Neuronal stem cell (in vitro differentiated cells): ENCODE measurements at regions not wholly inside any gene's neighbourhood (a gene's known extent, or its start where the extent isn't known, plus 50 kb on each side); places are given as distances from the start of the nearest gene placed in this dataset.

Experiments
- DNase-seq: peaks from one replicate; pipeline ENCODE4 v3.0.0-alpha.2; 2013; ENCODE audit warnings: low spot score
- H2AFZ ChIP-seq: one replicate; pipeline ENCODE4 v1.6.1; 2013; ENCODE audit warnings: mild to moderate bottlenecking, low read length, inconsistent platforms
- H2AK5ac ChIP-seq: 2 replicates; pipeline ENCODE4 v1.6.1; 2013; ENCODE audit warnings: low read depth, mild to moderate bottlenecking, inconsistent platforms, low read length, moderate library complexity, mixed read lengths
- H2BK120ac ChIP-seq: 2 replicates; pipeline ENCODE4 v1.6.1; 2013; ENCODE audit warnings: low read depth, mild to moderate bottlenecking, inconsistent platforms, low read length, moderate library complexity, mixed read lengths
- H2BK12ac ChIP-seq: one replicate; pipeline ENCODE4 v1.6.1; 2013; ENCODE audit warnings: low read length, inconsistent platforms
- H2BK15ac ChIP-seq: 2 replicates; pipeline ENCODE4 v1.6.1; 2013; ENCODE audit warnings: mild to moderate bottlenecking, low read length, inconsistent platforms, mixed read lengths
- H2BK5ac ChIP-seq: one replicate; pipeline ENCODE4 v1.6.1; 2013; ENCODE audit warnings: inconsistent platforms, mild to moderate bottlenecking, low read length, moderate library complexity
- H3K14ac ChIP-seq: one replicate; pipeline ENCODE4 v1.6.1; 2013; ENCODE audit warnings: low read length, inconsistent platforms
- H3K18ac ChIP-seq: 2 replicates; pipeline ENCODE4 v1.6.1; 2013; ENCODE audit warnings: low read length, inconsistent platforms
- H3K23ac ChIP-seq: 2 replicates; pipeline ENCODE4 v1.6.1; 2013; ENCODE audit warnings: low read depth, mild to moderate bottlenecking, mixed read lengths, low read length, inconsistent platforms; ENCODE audit not compliant: poor library complexity
- H3K27ac ChIP-seq: replicated peaks from 3 replicates; pipeline ENCODE4 v1.5.1; 2013; ENCODE audit warnings: low read length, inconsistent platforms
- H3K27me3 ChIP-seq, 3 experiments: 2 replicates each; pipeline ENCODE4 v1.6.1; 2013; ENCODE audit warnings: low read length in 3 of 3, mild to moderate bottlenecking in 2 of 3, inconsistent platforms in 1 of 3, low read depth in 1 of 3, mixed read lengths in 1 of 3, moderate library complexity in 1 of 3; ENCODE audit not compliant: control insufficient read depth in 3 of 3, insufficient read depth in 3 of 3
- H3K36me3 ChIP-seq, 2 donors: replicated peaks in 1 of 2; 2 replicates each; pipeline ENCODE4 v1.6.1; 2013; ENCODE audit warnings: low read length in 2 of 2; ENCODE audit not compliant: control insufficient read depth in 2 of 2, insufficient read depth in 2 of 2
- H3K4ac ChIP-seq: 2 replicates; pipeline ENCODE4 v1.6.1; 2013; ENCODE audit warnings: inconsistent platforms, mild to moderate bottlenecking, low read length, moderate library complexity
- H3K4me1 ChIP-seq, 2 donors: 1 replicate in 1 of 2; 2 replicates in 1 of 2; pipeline ENCODE4 v1.6.1; 2013; ENCODE audit warnings: low read length in 2 of 2, low read depth in 1 of 2; ENCODE audit not compliant: control insufficient read depth in 2 of 2, insufficient read depth in 1 of 2
- H3K4me2 ChIP-seq: one replicate; pipeline ENCODE4 v1.6.1; 2013; ENCODE audit warnings: mild to moderate bottlenecking, low read length, inconsistent platforms; ENCODE audit not compliant: insufficient read depth, poor library complexity, severe bottlenecking
- H3K4me3 ChIP-seq, 2 donors: 2 replicates each; pipeline ENCODE4 v1.5.1; 2013; ENCODE audit warnings: low read length in 2 of 2, mild to moderate bottlenecking in 2 of 2, inconsistent platforms in 1 of 2, moderate library complexity in 1 of 2
- H3K79me1 ChIP-seq: one replicate; pipeline ENCODE4 v1.6.1; 2013; ENCODE audit warnings: low read depth, mild to moderate bottlenecking, inconsistent platforms, low read length, moderate library complexity
- H3K9ac ChIP-seq: one replicate; pipeline ENCODE4 v1.6.1; 2013; ENCODE audit warnings: mild to moderate bottlenecking, low read depth, low read length, inconsistent platforms; ENCODE audit not compliant: poor library complexity
- H3K9me3 ChIP-seq, 2 donors: replicated peaks in 1 of 2; 2 replicates each; pipeline versions ENCODE3 to v1.6.1; 2013; ENCODE audit warnings: low read length in 2 of 2, mild to moderate bottlenecking in 2 of 2, inconsistent platforms in 1 of 2, low read depth in 1 of 2, mixed read lengths in 1 of 2, moderate library complexity in 1 of 2; ENCODE audit not compliant: control insufficient read depth in 2 of 2, insufficient read depth in 1 of 2
- H4K8ac ChIP-seq: one replicate; pipeline ENCODE4 v1.6.1; 2013; ENCODE audit warnings: low read depth, mild to moderate bottlenecking, inconsistent platforms, low read length, moderate library complexity
- H4K91ac ChIP-seq: one replicate; pipeline ENCODE4 v1.6.1; 2013; ENCODE audit warnings: low read length, low read depth, mild to moderate bottlenecking, inconsistent platforms; ENCODE audit not compliant: poor library complexity
- WGBS, 2 donors: extraction: QIAGEN DNeasy Blood & Tissue Kit; methylation state at CpG; one replicate each; pipeline ENCODE4 v1.1.7; 2013; ENCODE audit warnings: missing lambda C conversion rate in 2 of 2, mixed read lengths in 1 of 2; ENCODE audit not compliant: insufficient read length in 2 of 2, insufficient replicate concordance in 1 of 2; ENCODE audit errors: extremely low coverage in 2 of 2; 5-methylcytosine and 5-hydroxymethylcytosine counted together

DNA sequence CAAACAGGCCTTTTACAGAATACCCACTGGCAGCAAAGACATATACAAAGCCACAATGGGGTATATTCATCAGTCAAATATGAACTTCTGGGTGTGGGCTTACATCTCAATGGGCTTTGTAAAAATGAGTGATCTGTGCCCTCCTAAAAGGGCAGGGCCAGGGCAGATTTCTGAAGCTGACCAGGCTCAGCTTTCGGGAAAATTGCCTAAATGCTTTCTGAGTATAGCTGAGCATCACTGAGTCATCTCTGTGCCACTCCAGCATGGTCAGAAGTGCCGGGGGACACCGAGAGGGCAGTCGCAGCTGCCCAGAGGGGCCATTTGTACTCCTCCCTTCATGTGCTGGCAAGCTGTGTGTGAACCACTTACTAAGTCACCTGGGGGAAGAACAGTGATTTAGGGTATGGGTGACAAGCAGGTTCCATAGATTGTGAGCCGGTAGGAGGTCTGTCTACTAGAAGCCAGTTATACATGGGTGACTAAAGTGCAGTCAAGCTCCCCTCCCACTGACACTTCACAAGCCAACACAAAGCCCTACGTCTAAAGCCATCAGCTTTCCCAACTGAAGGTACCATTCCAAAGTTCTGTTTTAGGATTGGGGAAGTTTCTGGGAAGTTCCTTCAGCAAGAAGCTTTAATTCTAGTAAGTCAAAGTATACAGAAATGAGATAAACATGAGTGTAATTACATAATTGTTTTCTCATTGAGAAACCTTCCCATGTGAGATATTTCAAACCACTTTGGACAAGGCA is 147.6 kb upstream of the TAB2 start:
- Histone ChIP-seq H3K23ac (no peak overlapping the region), H3K14ac (no peak overlapping the region), H4K91ac (no peak overlapping the region), H2AK5ac (no peak overlapping the region), H2BK12ac (no peak overlapping the region), H2BK120ac (no peak overlapping the region), H3K36me3 (no peaks in the 10 kb centered on the region), H3K9ac (no peak overlapping the region), H3K27ac (no peak overlapping the region), H3K4ac (no peak overlapping the region), H2BK5ac (no peak overlapping the region), H3K27me3 (no peaks in the 10 kb centered on the region), H2BK15ac (no peak overlapping the region), H2AFZ (no peak overlapping the region), H3K9me3 (no peaks in the 10 kb centered on the region), H3K4me3 (no peak overlapping the region), H3K4me2 (no peak overlapping the region), H3K18ac (no peak overlapping the region), H3K79me1 (no peaks in the 10 kb centered on the region), H3K4me1 (peaks cover 3 to 5% of the 10 kb centered on the region in 2 donors), H4K8ac (no peak overlapping the region)
- WGBS, 2 donors = no CpG with 5 or more reads among the region's 6 CpGs
- DNase-seq = no peak

DNA sequence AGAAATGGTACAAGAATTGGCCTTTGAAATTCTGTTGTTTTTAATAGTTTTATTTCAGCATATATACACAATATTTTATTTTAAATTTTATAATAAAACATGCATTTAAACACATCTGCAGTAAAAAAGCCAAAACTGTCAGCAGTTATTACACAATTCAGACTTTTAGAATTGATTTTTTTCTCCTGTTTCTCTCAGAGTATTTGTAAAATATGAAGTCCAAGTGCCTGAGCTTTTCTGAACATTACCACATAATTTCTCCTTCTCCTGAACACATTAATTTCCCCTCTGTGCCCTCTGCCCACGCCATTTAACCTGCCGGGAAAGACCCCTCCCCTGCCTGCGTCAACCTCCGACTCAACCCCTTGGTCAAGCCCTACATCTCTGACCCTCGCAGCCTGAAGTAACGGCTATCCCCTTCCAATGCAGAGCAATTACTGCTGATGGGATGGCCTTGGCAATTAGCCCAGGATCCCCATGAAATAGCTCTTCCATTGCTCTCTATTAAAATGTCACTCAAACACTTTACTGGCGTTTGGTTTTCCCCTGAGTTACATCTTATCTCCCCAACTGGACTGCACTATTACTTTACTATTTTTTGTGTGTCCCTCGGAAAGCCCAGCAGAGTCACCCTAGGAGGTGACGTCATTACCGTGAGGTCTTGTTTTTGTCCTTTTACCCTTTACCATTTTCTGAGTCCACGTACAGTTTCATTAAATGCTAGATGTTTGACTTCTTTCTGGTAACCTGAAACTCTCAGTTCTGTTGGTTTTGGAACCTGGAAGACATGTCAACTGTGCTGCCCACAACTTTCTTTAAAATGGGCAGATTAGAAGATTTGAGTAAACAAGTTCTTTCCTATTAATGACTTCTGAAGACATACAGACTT is 146.7 kb upstream of the TAB2 start:
- H3K4me1 ChIP-seq = peaks cover 3 to 5% of the 10 kb centered on the region in 2 donors
- no peak overlapping the region for H2BK12ac ChIP-seq
- H3K4me3 ChIP-seq = no peak overlapping the region
- no peak overlapping the region for H3K4ac ChIP-seq
- no peak overlapping the region for H4K91ac ChIP-seq
- H2BK15ac ChIP-seq = no peak overlapping the region
- H3K27me3 ChIP-seq = no peaks in the 10 kb centered on the region
- DNase-seq = no peak
- H2AK5ac ChIP-seq = no peak overlapping the region
- no peaks in the 10 kb centered on the region for H3K36me3 ChIP-seq
- no peak overlapping the region for H3K23ac ChIP-seq
- no peak overlapping the region for H3K4me2 ChIP-seq
- no peak overlapping the region for H3K14ac ChIP-seq
- no peak overlapping the region for H3K18ac ChIP-seq
- H2BK120ac ChIP-seq = no peak overlapping the region
- no peak overlapping the region for H4K8ac ChIP-seq
- no CpG with 5 or more reads among the region's 11 CpGs for whole genome bisulfite sequencing, 2 donors
- no peak overlapping the region for H3K9ac ChIP-seq
- no peak overlapping the region for H2AFZ ChIP-seq
- H2BK5ac ChIP-seq = no peak overlapping the region
- no peaks in the 10 kb centered on the region for H3K9me3 ChIP-seq
- no peaks in the 10 kb centered on the region for H3K79me1 ChIP-seq
- no peak overlapping the region for H3K27ac ChIP-seq

- Histone ChIP-seq H2AK5ac (no peak overlapping the region), H3K27ac (no peak overlapping the region), H3K79me1 (no peaks in the 10 kb centered on the region), H3K4me3 (no peak overlapping the region), H3K9me3 (no peaks in the 10 kb centered on the region), H3K4me1 (no peaks in the 10 kb centered on the region), H3K9ac (no peak overlapping the region), H3K36me3 (no peaks in the 10 kb centered on the region), H3K18ac (no peak overlapping the region), H2BK120ac (no peak overlapping the region), H2BK12ac (no peak overlapping the region), H3K27me3 (no peaks in the 10 kb centered on the region), H3K4ac (no peak overlapping the region), H2AFZ (no peak overlapping the region), H3K14ac (no peak overlapping the region), H3K23ac (no peak overlapping the region), H2BK15ac (peak overlapping the region; percentile 3), H2BK5ac (no peak overlapping the region), H4K91ac (no peak overlapping the region), H3K4me2 (no peak overlapping the region), H4K8ac (no peak overlapping the region)
- DNase-seq = no peak
Measured at GRCh38 chr6:149173222-149173621, 144.3 kb upstream of the TAB2 start.

DNA sequence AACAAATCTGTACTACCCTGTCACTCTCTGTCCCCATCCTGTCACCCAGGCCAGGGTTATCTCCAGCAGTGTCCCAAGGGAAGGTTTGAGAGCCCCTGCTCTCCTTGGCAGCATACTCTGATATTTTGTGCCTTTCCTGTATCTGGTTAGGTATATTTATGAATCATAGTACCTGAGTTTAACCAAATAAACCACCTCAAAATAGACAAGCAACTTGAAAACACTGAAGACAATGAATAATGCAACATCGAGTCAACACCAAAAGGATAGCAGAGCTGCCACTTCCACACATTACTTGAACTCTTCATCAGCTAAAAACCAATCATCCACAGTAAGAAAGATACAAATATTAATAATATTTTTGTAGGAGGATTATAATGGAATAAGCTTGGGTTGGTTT is 142.6 kb upstream of the TAB2 start:
- no peaks in the 10 kb centered on the region for H3K27me3 ChIP-seq

More for the DNA sequence above, 142.6 kb upstream of the TAB2 start:
- Histone ChIP-seq H2BK12ac (no peak overlapping the region), H3K4me1 (no peaks in the 10 kb centered on the region), H3K4me2 (no peak overlapping the region), H3K9ac (no peak overlapping the region), H2BK15ac (no peak overlapping the region), H2AK5ac (no peak overlapping the region), H4K91ac (no peak overlapping the region), H3K79me1 (no peaks in the 10 kb centered on the region), H3K23ac (no peak overlapping the region), H3K14ac (no peak overlapping the region), H3K36me3 (no peaks in the 10 kb centered on the region), H4K8ac (no peak overlapping the region), H3K9me3 (no peaks in the 10 kb centered on the region), H2BK5ac (no peak overlapping the region), H2AFZ (no peak overlapping the region), H3K4ac (no peak overlapping the region), H3K4me3 (no peak overlapping the region), H2BK120ac (no peak overlapping the region), H3K18ac (no peak overlapping the region), H3K27ac (no peak overlapping the region)
- WGBS, 2 donors = no CpG with 5 or more reads among the region's 1 CpG
- DNase-seq = no peak
